HG03432 (cell line): ENCODE measurements at regions not wholly inside any gene's neighbourhood (a gene's known extent, or its start where the extent isn't known, plus 50 kb on each side); places are given as distances from the start of the nearest gene placed in this dataset.

ENCODE experiments used
- ATAC-seq: cut with Tn5 transposase; IDR thresholded peaks from one replicate; pipeline ENCODE4 v1.9.1; 2021; ENCODE audit warnings: mild to moderate bottlenecking, moderate library complexity; ENCODE audit not compliant: unreplicated experiment

DNA sequence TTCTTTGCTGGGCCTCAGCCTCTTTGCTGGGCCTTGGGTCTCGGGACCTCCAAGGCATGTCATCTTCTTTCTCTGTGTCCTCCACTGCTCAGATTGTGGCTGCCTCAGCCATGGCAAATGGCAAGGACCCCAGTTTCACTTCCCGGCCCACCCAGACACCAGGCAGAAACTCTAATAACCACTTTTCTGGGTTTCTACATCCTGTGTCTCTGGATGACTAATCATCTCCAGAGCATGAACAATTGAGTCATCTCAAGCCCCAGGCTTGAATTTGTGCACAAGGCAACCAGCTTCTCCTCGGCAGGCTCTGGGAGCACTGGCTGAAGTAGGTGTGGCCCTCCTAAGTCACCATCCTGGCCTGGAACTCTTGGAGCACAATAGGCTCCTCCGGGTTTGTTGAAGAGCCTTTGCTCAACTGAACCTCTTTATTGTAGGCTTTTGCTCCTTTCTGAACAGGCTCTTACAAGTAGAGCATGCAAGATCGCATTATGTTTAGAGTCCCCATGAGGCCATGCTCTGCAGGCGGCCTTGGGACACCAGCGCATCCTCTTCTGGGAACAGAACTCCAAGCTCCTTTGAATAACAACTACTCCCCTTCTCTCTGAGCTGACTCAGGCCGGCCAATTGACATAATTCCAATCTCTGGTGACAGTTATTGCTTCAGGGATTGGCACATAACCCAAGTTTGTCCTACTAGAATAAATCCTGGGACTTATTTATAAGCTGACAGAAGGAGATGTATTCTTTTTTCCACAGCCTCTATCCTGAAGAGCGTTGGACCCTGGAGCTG lies 218.1 kb downstream of the WDR11 start:
- peak; percentile 91 for ATAC-seq

GRCh38 chr10:121070275-121071070 lies 219.3 kb downstream of the WDR11 start:
- ATAC-seq = no peak

DNA sequence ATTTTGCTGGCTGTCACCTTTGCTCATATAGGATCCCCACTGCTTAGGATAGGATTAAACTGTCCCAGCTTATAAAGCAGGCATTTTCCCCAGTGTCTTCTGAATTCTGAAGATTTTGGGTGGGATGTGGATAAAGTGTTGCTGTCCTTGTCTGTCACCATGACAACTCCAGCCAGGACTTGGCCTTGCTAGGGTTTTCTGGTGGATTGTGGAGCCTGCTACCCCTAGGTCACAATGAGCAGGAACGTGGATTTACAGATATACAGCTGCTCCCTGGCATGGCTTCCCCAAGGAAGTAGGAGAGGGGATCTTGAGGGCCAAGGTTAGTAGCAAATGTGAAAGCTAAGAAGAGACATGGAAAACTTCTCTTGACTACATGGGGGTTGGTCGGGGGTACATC lies 220.7 kb downstream of the WDR11 start:
- ATAC-seq = no peak

GRCh38 chr10:121073728-121074127 lies 222.6 kb downstream of the WDR11 start:
- no peak for ATAC-seq

GRCh38 chr10:121076776-121077715 lies 225.9 kb downstream of the WDR11 start:
- no peak for ATAC-seq

- ATAC-seq = no peak
Measured at GRCh38 chr10:121078036-121078435, 226.9 kb downstream of the WDR11 start.

DNA sequence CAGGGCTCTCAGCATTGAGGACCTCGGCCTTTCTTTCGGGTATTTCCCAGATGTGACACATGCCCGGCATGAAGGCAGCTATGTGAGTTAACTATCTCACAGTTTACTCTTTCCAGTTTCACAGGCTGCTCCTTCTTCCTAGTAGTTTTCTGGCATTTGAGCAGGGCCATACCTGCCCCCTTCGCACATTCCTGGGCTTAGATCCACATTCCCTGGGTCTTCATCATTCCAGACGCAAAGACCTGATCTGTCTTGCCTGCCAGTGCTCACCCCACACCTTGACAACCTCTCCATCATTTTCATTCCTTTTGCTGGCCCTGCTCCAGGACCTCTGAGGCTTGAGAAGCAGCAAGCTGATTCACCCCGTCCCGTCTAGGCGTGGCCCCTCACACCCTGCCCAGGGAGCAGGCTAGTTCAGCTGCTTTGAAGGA lies 227.5 kb downstream of the WDR11 start:
- no peak for ATAC-seq

DNA sequence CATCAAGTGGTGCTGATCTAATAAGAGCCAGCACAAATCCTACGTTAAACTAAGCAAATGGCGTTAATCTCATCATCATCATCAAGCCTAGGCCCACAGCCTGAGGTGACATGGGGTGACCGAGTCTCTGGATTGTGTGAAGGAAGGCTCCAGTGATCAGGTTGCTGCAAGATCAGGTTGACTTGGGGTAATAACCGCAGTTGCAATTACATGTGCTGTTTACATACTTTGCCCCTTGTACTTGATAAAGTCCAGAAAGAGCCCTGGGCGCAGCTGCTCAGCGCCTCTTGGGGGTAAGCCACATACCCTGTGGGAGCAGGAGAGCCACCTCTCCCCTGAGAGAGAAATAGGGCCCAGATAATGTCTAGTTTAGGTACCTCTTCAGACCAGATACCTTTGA lies 228.1 kb downstream of the WDR11 start:
- no peak for ATAC-seq

DNA sequence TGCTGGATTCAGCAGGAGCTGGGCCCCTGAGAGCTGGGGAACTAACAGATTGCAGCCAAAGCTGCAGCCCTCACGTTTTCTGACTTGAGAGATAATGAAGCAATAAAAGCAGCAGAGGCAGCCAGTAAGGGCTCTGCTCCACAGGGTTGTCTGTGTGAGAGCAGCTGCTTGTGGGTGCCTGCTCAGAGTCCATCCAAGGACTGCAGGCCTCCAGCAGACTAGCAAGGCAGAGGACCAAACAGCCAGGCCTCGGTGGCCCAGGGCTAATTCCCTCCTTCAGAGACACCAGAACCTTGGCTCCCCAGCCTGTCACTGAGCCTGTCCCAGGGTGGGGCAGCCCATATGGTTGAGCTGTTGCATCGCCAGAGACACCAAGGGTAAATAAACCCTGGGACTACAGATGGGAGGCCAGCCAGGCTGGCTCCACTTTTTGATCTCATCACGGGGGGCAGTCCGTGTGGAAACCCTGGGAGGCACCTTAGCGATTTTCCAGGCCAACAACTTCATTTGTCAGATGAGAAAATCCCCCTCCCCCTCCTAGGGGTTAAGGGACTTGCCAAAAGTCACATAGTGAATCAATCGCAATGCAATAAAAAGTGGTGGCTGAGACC lies 229.2 kb downstream of the WDR11 start:
- no peak for ATAC-seq

GRCh38 chr10:121081306-121081705 lies 230.1 kb downstream of the WDR11 start:
- no peak for ATAC-seq

DNA sequence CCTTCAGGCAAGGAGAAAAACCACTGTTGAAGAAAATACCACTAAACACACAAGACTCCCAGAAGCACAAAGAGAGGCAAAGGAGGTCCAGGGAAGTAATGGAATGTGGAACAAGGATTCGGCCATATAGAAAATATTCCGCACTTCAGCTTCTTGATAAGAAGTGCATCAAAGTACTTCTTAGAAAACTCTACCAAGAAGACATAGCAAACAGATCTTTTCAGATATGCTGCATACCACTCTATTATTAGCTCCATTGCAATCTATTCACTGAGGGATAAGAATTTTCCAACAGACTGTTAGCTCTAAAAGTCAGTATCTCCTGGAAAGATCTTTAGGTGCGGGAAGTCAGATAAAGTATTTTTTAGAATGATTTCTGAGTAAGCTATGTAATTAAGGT lies 231.8 kb downstream of the WDR11 start:
- no peak for ATAC-seq

- no peak for ATAC-seq
Measured at GRCh38 chr10:121084016-121084674, 233.0 kb downstream of the WDR11 start.

DNA sequence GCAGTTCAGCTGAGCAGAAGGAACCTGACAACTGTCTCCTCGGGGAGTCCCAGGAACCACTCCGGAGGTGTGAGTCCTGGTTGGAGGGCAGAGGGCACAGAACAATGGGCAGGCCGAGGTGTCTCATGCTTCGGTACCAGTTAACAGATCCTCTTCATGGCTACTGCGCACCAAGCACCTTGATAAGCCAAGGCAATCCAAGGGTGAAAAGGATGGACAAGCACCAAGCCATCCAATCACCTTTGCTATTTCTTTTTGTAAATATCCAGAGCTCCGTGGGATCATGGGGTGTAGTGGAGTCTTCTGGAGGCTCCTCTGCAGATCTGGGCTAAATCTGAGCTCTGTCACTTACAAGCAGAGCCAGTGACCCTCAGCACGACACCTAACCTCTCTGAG lies 233.5 kb downstream of the WDR11 start:
- ATAC-seq = no peak

GRCh38 chr10:121085367-121085766 lies 234.2 kb downstream of the WDR11 start:
- ATAC-seq = no peak

DNA sequence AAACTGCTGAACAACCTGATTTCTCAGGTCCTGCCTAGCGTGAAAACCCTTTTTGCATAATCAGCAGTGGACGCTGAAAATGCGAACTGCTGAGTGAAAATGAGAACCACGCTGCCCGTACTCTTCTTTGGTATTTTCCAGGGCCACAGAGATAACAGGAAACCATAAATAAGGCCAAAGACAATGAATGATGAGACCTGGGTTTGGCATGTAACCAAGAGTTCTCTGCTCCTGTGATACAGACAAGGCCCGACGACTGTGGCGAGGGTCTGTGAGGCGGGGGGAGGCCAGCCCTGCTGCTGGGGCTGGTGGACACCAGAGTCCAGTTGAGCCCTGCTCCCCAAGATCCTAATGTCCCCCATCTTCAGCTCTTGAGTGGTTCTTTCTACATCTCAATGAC lies 236.0 kb downstream of the WDR11 start:
- ATAC-seq = no peak

GRCh38 chr10:121087688-121088087 lies 236.5 kb downstream of the WDR11 start:
- no peak for ATAC-seq

- ATAC-seq = no peak
Measured at GRCh38 chr10:121088524-121088923, 237.4 kb downstream of the WDR11 start.

GRCh38 chr10:121089434-121089833 lies 238.3 kb downstream of the WDR11 start:
- no peak for ATAC-seq

- no peak for ATAC-seq
Measured at GRCh38 chr10:121091961-121092719, 241.0 kb downstream of the WDR11 start.
